ENCODE measurements at regions not wholly inside any gene's neighbourhood (a gene's known extent, or its start where the extent isn't known, plus 50 kb on each side); places are given as distances from the start of the nearest gene placed in this dataset.
"Not testable (repeated sequence)": the region's sequence is repeated elsewhere in the genome, so short reads cannot be mapped to it uniquely, and the experiment has no call there.

GRCh38 chr13:88717946-88718345 is 1046.8 kb downstream of the SLITRK5 start:
- 90 to 99% methylated on average over 14 to 18 of the region's 22 CpGs for WGBS, 2 experiments (ENCODE audit: insufficient coverage in 2 of 2)
- Histone ChIP-seq H3K9me3 (ENCODE audit: control insufficient read depth, low read length) (no peaks in the 10 kb centered on the region), H3K4me1 (ENCODE audit: control insufficient read depth, insufficient read depth, low read length, poor library complexity, severe bottlenecking) (no peaks in the 10 kb centered on the region), H3K27ac (ENCODE audit: low read depth, low read length, severe bottlenecking) (no peak overlapping the region), H3K4me3 (ENCODE audit: extremely low read depth, insufficient read depth, low read length, poor library complexity, severe bottlenecking) (no peak overlapping the region), H3K36me3 (ENCODE audit: control insufficient read depth, insufficient read depth, low read length) (no peaks in the 10 kb centered on the region)

GRCh38 chr13:88718781-88719180 is 1047.6 kb downstream of the SLITRK5 start:
- Histone ChIP-seq H3K4me1 (ENCODE audit: control insufficient read depth, insufficient read depth, low read length, poor library complexity, severe bottlenecking) (no peaks in the 10 kb centered on the region), H3K27ac (ENCODE audit: low read depth, low read length, severe bottlenecking) (no peak overlapping the region), H3K36me3 (ENCODE audit: control insufficient read depth, insufficient read depth, low read length) (no peaks in the 10 kb centered on the region), H3K9me3 (ENCODE audit: control insufficient read depth, low read length) (no peaks in the 10 kb centered on the region), H3K4me3 (ENCODE audit: extremely low read depth, insufficient read depth, low read length, poor library complexity, severe bottlenecking) (no peak overlapping the region)
- WGBS, 2 experiments (ENCODE audit: insufficient coverage in 2 of 2) = 75 to 100% methylated on average over 1 of the region's 1 CpG

- 89 to 94% methylated on average over 2 to 3 of the region's 3 CpGs for WGBS, 2 experiments (ENCODE audit: insufficient coverage in 2 of 2)
- no peak overlapping the region for H3K4me3 ChIP-seq (ENCODE audit: extremely low read depth, insufficient read depth, low read length, poor library complexity, severe bottlenecking)
- no peak overlapping the region for H3K27ac ChIP-seq (ENCODE audit: low read depth, low read length, severe bottlenecking)
- H3K9me3 ChIP-seq (ENCODE audit: control insufficient read depth, low read length) = no peaks in the 10 kb centered on the region
- no peaks in the 10 kb centered on the region for H3K36me3 ChIP-seq (ENCODE audit: control insufficient read depth, insufficient read depth, low read length)
- H3K4me1 ChIP-seq (ENCODE audit: control insufficient read depth, insufficient read depth, low read length, poor library complexity, severe bottlenecking) = no peaks in the 10 kb centered on the region
Measured at GRCh38 chr13:88726075-88726474, 1054.9 kb downstream of the SLITRK5 start.

- not testable (repeated sequence) for H3K4me1 ChIP-seq (ENCODE audit: control insufficient read depth, insufficient read depth, low read length, poor library complexity, severe bottlenecking); H3K9me3 ChIP-seq (ENCODE audit: control insufficient read depth, low read length); H3K27ac ChIP-seq (ENCODE audit: low read depth, low read length, severe bottlenecking); H3K4me3 ChIP-seq (ENCODE audit: extremely low read depth, insufficient read depth, low read length, poor library complexity, severe bottlenecking); H3K36me3 ChIP-seq (ENCODE audit: control insufficient read depth, insufficient read depth, low read length)
- no CpG with 5 or more reads among the region's 7 CpGs for WGBS, 2 experiments (ENCODE audit: insufficient coverage in 2 of 2)
Measured at GRCh38 chr13:88727236-88727635, 1056.1 kb downstream of the SLITRK5 start.

GRCh38 chr13:88729605-88730004 is 1058.4 kb downstream of the SLITRK5 start:
- H3K27ac ChIP-seq (ENCODE audit: low read depth, low read length, severe bottlenecking) = no peak overlapping the region
- H3K36me3 ChIP-seq (ENCODE audit: control insufficient read depth, insufficient read depth, low read length) = no peaks in the 10 kb centered on the region
- H3K9me3 ChIP-seq (ENCODE audit: control insufficient read depth, low read length) = no peaks in the 10 kb centered on the region
- WGBS, 2 experiments (ENCODE audit: insufficient coverage in 2 of 2) = 88% methylated on average over 1 of the region's 3 CpGs; no CpG with 5 or more reads in 1 of the 2 experiments
- no peaks in the 10 kb centered on the region for H3K4me1 ChIP-seq (ENCODE audit: control insufficient read depth, insufficient read depth, low read length, poor library complexity, severe bottlenecking)
- H3K4me3 ChIP-seq (ENCODE audit: extremely low read depth, insufficient read depth, low read length, poor library complexity, severe bottlenecking) = no peak overlapping the region

GRCh38 chr13:88736026-88736425 is 1064.9 kb downstream of the SLITRK5 start:
- Histone ChIP-seq H3K9me3 (ENCODE audit: control insufficient read depth, low read length) (no peaks in the 10 kb centered on the region), H3K4me1 (ENCODE audit: control insufficient read depth, insufficient read depth, low read length, poor library complexity, severe bottlenecking) (no peaks in the 10 kb centered on the region), H3K36me3 (ENCODE audit: control insufficient read depth, insufficient read depth, low read length) (no peaks in the 10 kb centered on the region), H3K4me3 (ENCODE audit: extremely low read depth, insufficient read depth, low read length, poor library complexity, severe bottlenecking) (no peak overlapping the region), H3K27ac (ENCODE audit: low read depth, low read length, severe bottlenecking) (no peak overlapping the region)
- no CpG with 5 or more reads among the region's 2 CpGs for WGBS, 2 experiments (ENCODE audit: insufficient coverage in 2 of 2)

- no peak overlapping the region for H3K27ac ChIP-seq (ENCODE audit: low read depth, low read length, severe bottlenecking)
- 90% methylated on average over 2 of the region's 4 CpGs for WGBS, 2 experiments (ENCODE audit: insufficient coverage in 2 of 2)
Measured at GRCh38 chr13:88739195-88739594, 1068.0 kb downstream of the SLITRK5 start.

GRCh38 chr13:88744289-88744688 is 1073.1 kb downstream of the SLITRK5 start:
- H3K4me3 ChIP-seq (ENCODE audit: extremely low read depth, insufficient read depth, low read length, poor library complexity, severe bottlenecking) = no peak overlapping the region
- no peaks in the 10 kb centered on the region for H3K9me3 ChIP-seq (ENCODE audit: control insufficient read depth, low read length)
- no peak overlapping the region for H3K27ac ChIP-seq (ENCODE audit: low read depth, low read length, severe bottlenecking)
- H3K36me3 ChIP-seq (ENCODE audit: control insufficient read depth, insufficient read depth, low read length) = no peaks in the 10 kb centered on the region
- H3K4me1 ChIP-seq (ENCODE audit: control insufficient read depth, insufficient read depth, low read length, poor library complexity, severe bottlenecking) = no peaks in the 10 kb centered on the region

More at GRCh38 chr13:88739195-88739594, 1068.0 kb downstream of the SLITRK5 start:
- H3K4me1 ChIP-seq (ENCODE audit: control insufficient read depth, insufficient read depth, low read length, poor library complexity, severe bottlenecking) = no peaks in the 10 kb centered on the region
- no peak overlapping the region for H3K4me3 ChIP-seq (ENCODE audit: extremely low read depth, insufficient read depth, low read length, poor library complexity, severe bottlenecking)
- no peaks in the 10 kb centered on the region for H3K36me3 ChIP-seq (ENCODE audit: control insufficient read depth, insufficient read depth, low read length)
- H3K9me3 ChIP-seq (ENCODE audit: control insufficient read depth, low read length) = no peaks in the 10 kb centered on the region

- H3K9me3 ChIP-seq (ENCODE audit: control insufficient read depth, low read length) = no peaks in the 10 kb centered on the region
- H3K36me3 ChIP-seq (ENCODE audit: control insufficient read depth, insufficient read depth, low read length) = no peaks in the 10 kb centered on the region
- H3K4me3 ChIP-seq (ENCODE audit: extremely low read depth, insufficient read depth, low read length, poor library complexity, severe bottlenecking) = no peak overlapping the region
Measured at GRCh38 chr13:88745011-88745410, 1073.8 kb downstream of the SLITRK5 start.

GRCh38 chr13:88752041-88752440 is 1080.9 kb downstream of the SLITRK5 start:
- Histone ChIP-seq H3K9me3 (ENCODE audit: control insufficient read depth, low read length) (no peaks in the 10 kb centered on the region), H3K4me3 (ENCODE audit: extremely low read depth, insufficient read depth, low read length, poor library complexity, severe bottlenecking) (no peak overlapping the region), H3K4me1 (ENCODE audit: control insufficient read depth, insufficient read depth, low read length, poor library complexity, severe bottlenecking) (no peaks in the 10 kb centered on the region), H3K36me3 (ENCODE audit: control insufficient read depth, insufficient read depth, low read length) (no peaks in the 10 kb centered on the region), H3K27ac (ENCODE audit: low read depth, low read length, severe bottlenecking) (no peak overlapping the region)
- WGBS, 2 experiments (ENCODE audit: insufficient coverage in 2 of 2) = no CpG with 5 or more reads among the region's 1 CpG

More at GRCh38 chr13:88745011-88745410, 1073.8 kb downstream of the SLITRK5 start:
- H3K4me1 ChIP-seq (ENCODE audit: control insufficient read depth, insufficient read depth, low read length, poor library complexity, severe bottlenecking) = no peaks in the 10 kb centered on the region
- no peak overlapping the region for H3K27ac ChIP-seq (ENCODE audit: low read depth, low read length, severe bottlenecking)

GRCh38 chr13:88754141-88754540 is 1083.0 kb downstream of the SLITRK5 start:
- Histone ChIP-seq H3K4me3 (ENCODE audit: extremely low read depth, insufficient read depth, low read length, poor library complexity, severe bottlenecking) (no peak overlapping the region), H3K27ac (ENCODE audit: low read depth, low read length, severe bottlenecking) (no peak overlapping the region), H3K9me3 (ENCODE audit: control insufficient read depth, low read length) (no peaks in the 10 kb centered on the region), H3K36me3 (ENCODE audit: control insufficient read depth, insufficient read depth, low read length) (no peaks in the 10 kb centered on the region), H3K4me1 (ENCODE audit: control insufficient read depth, insufficient read depth, low read length, poor library complexity, severe bottlenecking) (no peaks in the 10 kb centered on the region)
- WGBS, 2 experiments (ENCODE audit: insufficient coverage in 2 of 2) = 70 to 100% methylated on average over 1 of the region's 1 CpG

- Histone ChIP-seq H3K36me3 (ENCODE audit: control insufficient read depth, insufficient read depth, low read length) (no peaks in the 10 kb centered on the region), H3K9me3 (ENCODE audit: control insufficient read depth, low read length) (no peaks in the 10 kb centered on the region), H3K4me3 (ENCODE audit: extremely low read depth, insufficient read depth, low read length, poor library complexity, severe bottlenecking) (no peak overlapping the region), H3K4me1 (ENCODE audit: control insufficient read depth, insufficient read depth, low read length, poor library complexity, severe bottlenecking) (no peaks in the 10 kb centered on the region), H3K27ac (ENCODE audit: low read depth, low read length, severe bottlenecking) (no peak overlapping the region)
- WGBS, 2 experiments (ENCODE audit: insufficient coverage in 2 of 2) = 90 to 100% methylated on average over 2 of the region's 4 CpGs
Measured at GRCh38 chr13:88761145-88761544, 1090.0 kb downstream of the SLITRK5 start.

Data from mesodermal cell (in vitro differentiated cells).